Testis (tissue), 2 donors: ENCODE measurements at regions not wholly inside any gene's neighbourhood (a gene's known extent, or its start where the extent isn't known, plus 50 kb on each side); places are given as distances from the start of the nearest gene placed in this dataset.

Experiments
- DNase-seq: peaks from one replicate; pipeline ENCODE4 v3.0.0-alpha.2; 2019
- H3K27ac ChIP-seq, 2 donors: fragments of 200-600 bp; sonication (generic); one replicate each; pipeline ENCODE4 v1.5.1; 2019
- H3K27me3 ChIP-seq: fragments of 200-600 bp; sonication (generic); one replicate; pipeline ENCODE4 v1.5.1; 2019
- H3K36me3 ChIP-seq: fragments of 200-600 bp; sonication (generic); one replicate; pipeline ENCODE4 v1.5.1; 2017; ENCODE audit warnings: low read depth; ENCODE audit errors: missing control alignments
- H3K4me1 ChIP-seq: fragments of 200-600 bp; sonication (generic); one replicate; pipeline ENCODE4 v1.5.1; 2019
- H3K4me3 ChIP-seq, 2 donors: fragments of 200-600 bp; sonication (generic); one replicate each; pipeline ENCODE4 v1.5.1; 2017 to 2019
- H3K9me3 ChIP-seq: fragments of 200-600 bp; sonication (generic); one replicate; pipeline ENCODE4 v1.5.1; 2017
- POLR2A ChIP-seq: fragments of 450-650 bp; IDR thresholded peaks from one replicate; pipeline ENCODE4 v1.6.1; 2017; ENCODE audit warnings: antibody characterized with exemption, mild to moderate bottlenecking, moderate library complexity
- whole genome bisulfite sequencing, 2 donors: methylation state at CpG; one replicate each; pipeline ENCODE4 v1.1.5; 2018; 5-methylcytosine and 5-hydroxymethylcytosine counted together
- intact Hi-C: fragments of 100-400 bp; cut with DNase I; formaldehyde crosslinking; loops from one replicate; pipeline ENCODE4 v1.15.1; 2023; ENCODE audit warnings: low total_unique reads
- TF ChIP-seq, protein P1 (sequence below), 3 experiments: fragments of 450-650 bp in 2 of 3; fragments of 200-600 bp in 1 of 3; sonication (generic) in 1 of 3; IDR thresholded peaks; one replicate each; pipeline ENCODE4 v1.5.1; 2016 to 2019; ENCODE audit warnings: antibody characterized with exemption in 3 of 3, mild to moderate bottlenecking in 2 of 3, moderate library complexity in 1 of 3

DNA sequence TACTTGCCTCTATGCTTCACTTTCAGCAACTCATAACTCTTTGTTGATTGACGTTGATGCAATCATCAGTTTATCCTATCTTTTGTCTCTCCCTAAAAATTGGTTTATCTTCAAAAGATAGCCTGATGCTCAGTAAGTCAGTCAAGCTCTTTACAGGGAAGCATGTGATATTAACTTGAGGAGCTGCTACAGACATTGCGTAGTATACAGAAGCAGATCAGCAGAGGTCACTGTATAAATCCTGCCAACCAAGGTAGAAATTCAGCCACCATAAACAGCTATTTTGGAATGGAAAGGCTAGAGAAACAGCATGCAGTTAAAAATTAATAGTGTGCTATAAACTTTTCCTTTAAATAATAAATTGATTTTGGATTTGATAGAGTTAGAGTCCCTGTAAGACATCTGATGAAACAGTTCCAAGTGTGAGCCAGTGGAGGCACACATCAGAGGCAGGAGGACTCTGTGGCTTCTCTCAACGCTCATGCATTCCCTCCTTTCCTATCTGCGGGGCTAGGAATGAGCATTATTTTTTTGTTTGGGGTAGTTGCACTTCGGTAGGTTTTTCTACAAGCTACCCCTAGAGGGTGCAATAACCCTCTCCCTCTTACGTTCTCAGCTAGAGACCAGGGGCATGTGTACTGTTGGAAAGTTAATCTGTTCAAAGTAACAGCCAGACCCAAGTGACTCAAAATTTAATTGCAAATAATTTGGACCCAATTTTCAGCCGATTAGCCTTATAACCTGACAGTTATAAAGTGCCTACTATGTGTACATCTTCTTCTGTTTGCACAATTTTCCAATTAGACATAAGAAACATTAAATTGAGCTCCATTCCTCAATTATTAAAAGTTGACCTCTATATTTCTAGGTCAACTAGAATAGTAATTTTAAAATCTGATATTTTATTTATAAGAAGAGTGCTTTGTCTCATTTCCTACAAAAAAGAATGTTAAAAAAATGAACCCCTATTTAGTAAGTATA is 647.7 kb upstream of the SOX9 start:
- intact Hi-C loops = loop anchor here (10.0 kb wide), 1 partner anchor 642 kb away; no protein-coding TSS in a partner anchor
- 28 to 34% methylated on average over 7 of the region's 7 CpGs for WGBS, 2 donors
- no peaks in the 10 kb centered on the region for H3K9me3 ChIP-seq
- H3K36me3 ChIP-seq = no peaks in the 10 kb centered on the region
- H3K27me3 ChIP-seq = no peaks in the 10 kb centered on the region
- H3K4me1 ChIP-seq = peaks cover 13% of the 10 kb centered on the region
- no peak overlapping the region for H3K27ac ChIP-seq
- TF ChIP-seq, protein P1, sequence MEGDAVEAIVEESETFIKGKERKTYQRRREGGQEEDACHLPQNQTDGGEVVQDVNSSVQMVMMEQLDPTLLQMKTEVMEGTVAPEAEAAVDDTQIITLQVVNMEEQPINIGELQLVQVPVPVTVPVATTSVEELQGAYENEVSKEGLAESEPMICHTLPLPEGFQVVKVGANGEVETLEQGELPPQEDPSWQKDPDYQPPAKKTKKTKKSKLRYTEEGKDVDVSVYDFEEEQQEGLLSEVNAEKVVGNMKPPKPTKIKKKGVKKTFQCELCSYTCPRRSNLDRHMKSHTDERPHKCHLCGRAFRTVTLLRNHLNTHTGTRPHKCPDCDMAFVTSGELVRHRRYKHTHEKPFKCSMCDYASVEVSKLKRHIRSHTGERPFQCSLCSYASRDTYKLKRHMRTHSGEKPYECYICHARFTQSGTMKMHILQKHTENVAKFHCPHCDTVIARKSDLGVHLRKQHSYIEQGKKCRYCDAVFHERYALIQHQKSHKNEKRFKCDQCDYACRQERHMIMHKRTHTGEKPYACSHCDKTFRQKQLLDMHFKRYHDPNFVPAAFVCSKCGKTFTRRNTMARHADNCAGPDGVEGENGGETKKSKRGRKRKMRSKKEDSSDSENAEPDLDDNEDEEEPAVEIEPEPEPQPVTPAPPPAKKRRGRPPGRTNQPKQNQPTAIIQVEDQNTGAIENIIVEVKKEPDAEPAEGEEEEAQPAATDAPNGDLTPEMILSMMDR (IDR thresholded peaks at IDR 0.05) = peak; percentile 29 to 62 (median 42)
- no peak for TF ChIP-seq POLR2A
- peak; percentile 44 for DNase-seq
- H3K4me3 ChIP-seq = no peak overlapping the region

DNA sequence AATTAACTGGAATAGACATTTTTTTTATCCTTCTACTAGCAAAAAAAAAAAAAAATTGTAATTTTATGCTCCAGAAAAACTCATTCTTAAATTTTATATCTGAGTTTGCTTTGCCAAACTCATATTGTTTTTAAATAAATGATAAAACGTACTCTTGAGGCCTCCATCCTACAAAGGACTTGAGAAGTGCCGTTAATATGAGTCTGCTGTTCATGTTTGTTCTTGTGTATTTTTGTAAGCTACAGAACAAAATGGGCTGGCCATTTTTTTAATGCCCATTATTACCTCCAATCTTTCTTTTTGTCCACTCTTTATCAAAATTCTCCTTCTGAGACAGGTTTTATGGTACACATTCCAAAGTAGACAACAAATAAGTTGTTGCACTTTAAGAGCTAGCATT is 643.5 kb upstream of the SOX9 start:
- H3K4me3 ChIP-seq = no peak overlapping the region
- no peak overlapping the region for H3K27ac ChIP-seq
- WGBS, 2 donors = 38 to 54% methylated on average over 2 of the region's 2 CpGs
- no peak for DNase-seq
- H3K36me3 ChIP-seq = no peaks in the 10 kb centered on the region
- intact Hi-C loops = loop anchor here (10.0 kb wide), 1 partner anchor 637 kb away; no protein-coding TSS in a partner anchor
- H3K9me3 ChIP-seq = no peaks in the 10 kb centered on the region
- H3K4me1 ChIP-seq = peaks cover 6% of the 10 kb centered on the region
- TF ChIP-seq POLR2A = no peak
- TF ChIP-seq, protein P1 (IDR thresholded peaks at IDR 0.05) = no peak
- H3K27me3 ChIP-seq = no peaks in the 10 kb centered on the region

DNA sequence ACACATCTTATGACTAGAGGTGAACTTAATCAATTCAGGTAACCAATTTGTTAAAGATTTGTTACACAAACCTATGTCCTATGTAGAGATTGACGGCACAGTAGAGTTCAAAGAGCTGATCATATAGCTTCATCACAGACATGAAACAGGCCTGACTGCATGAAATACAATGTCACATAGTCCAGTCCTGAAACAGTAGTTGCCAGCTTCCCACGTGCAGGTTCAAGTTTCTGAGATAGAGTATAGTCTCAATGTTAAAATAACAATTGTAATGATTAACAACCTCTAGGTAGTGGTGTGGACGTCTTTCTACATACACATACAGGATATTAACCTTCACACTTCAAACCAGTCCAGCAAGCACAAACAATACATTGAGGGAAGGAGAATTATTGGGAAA is 640.7 kb upstream of the SOX9 start:
- no peak overlapping the region for H3K27ac ChIP-seq
- H3K36me3 ChIP-seq = no peaks in the 10 kb centered on the region
- no peak overlapping the region for H3K4me3 ChIP-seq
- H3K27me3 ChIP-seq = no peaks in the 10 kb centered on the region
- DNase-seq = no peak
- TF ChIP-seq POLR2A = no peak
- TF ChIP-seq, protein P1 (IDR thresholded peaks at IDR 0.05) = no peak
- no peaks in the 10 kb centered on the region for H3K4me1 ChIP-seq
- H3K9me3 ChIP-seq = no peaks in the 10 kb centered on the region
- WGBS, 2 donors = 73% methylated on average over 3 of the region's 3 CpGs
- intact Hi-C loops = no loop called here

DNA sequence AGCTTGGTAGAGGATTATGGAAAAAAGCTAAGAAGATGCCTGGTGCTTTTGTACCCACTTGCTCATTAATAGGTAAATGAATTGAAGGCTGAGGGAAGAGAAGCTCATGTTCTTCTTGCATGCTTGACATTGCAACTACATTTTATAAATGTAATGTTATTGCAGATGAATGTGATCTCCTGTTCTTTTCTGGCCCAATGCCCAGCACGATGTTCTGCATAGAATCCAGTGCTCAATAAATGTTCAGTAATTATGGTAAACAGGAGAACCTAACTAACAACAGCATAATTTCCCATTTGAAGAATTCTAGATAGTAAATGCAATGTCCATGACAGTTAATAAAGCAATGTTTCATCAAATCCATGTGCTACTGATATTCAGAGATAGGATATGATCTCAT is 638.2 kb upstream of the SOX9 start:
- intact Hi-C loops = no loop called here
- no peak for DNase-seq
- 22 to 28% methylated on average over 1 of the region's 1 CpG for WGBS, 2 donors

More for the DNA sequence above, 638.2 kb upstream of the SOX9 start:
- TF ChIP-seq POLR2A = no peak
- TF ChIP-seq, protein P1 (IDR thresholded peaks at IDR 0.05) = no peak
- no peaks in the 10 kb centered on the region for H3K36me3 ChIP-seq
- H3K4me3 ChIP-seq = no peak overlapping the region
- no peaks in the 10 kb centered on the region for H3K27me3 ChIP-seq
- peak overlapping the region in 1 of 2 donors; percentile 55 for H3K27ac ChIP-seq
- no peaks in the 10 kb centered on the region for H3K9me3 ChIP-seq
- peaks cover 6% of the 10 kb centered on the region for H3K4me1 ChIP-seq
